ENCODE measurements at regions not wholly inside any gene's neighbourhood (a gene's known extent, or its start where the extent isn't known, plus 50 kb on each side); places are given as distances from the start of the nearest gene placed in this dataset.

DNA sequence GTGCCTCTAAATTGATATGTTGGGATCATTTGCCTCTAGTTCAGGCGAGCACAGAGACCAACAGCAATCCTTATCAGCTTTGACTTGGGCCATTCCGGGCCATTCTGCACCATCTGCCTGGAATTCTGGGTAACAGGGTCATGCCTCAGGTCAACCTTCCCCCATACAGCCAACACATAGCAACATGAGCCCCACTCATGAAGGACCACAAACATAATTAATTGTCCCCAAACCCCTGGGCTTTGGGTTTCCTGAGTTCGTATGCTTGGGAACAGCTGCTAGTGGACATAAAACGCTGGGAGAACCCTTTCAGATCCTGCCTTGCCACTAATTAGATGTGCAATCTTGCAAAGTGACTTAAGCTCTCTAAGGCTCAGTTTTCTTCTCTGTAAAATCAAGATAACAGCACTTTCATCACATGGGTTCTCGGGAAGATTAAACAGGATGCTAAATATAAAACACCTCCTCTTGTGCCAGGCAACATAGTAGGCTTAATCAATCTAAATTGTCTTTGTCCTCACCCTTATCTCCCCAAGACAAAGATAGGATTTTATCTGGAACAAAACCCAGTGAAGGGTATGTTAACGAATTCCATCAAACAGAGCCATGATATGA, 426.5 kb downstream of the CD83 start:
- TF ChIP-seq, protein P1, sequence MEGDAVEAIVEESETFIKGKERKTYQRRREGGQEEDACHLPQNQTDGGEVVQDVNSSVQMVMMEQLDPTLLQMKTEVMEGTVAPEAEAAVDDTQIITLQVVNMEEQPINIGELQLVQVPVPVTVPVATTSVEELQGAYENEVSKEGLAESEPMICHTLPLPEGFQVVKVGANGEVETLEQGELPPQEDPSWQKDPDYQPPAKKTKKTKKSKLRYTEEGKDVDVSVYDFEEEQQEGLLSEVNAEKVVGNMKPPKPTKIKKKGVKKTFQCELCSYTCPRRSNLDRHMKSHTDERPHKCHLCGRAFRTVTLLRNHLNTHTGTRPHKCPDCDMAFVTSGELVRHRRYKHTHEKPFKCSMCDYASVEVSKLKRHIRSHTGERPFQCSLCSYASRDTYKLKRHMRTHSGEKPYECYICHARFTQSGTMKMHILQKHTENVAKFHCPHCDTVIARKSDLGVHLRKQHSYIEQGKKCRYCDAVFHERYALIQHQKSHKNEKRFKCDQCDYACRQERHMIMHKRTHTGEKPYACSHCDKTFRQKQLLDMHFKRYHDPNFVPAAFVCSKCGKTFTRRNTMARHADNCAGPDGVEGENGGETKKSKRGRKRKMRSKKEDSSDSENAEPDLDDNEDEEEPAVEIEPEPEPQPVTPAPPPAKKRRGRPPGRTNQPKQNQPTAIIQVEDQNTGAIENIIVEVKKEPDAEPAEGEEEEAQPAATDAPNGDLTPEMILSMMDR (IDR thresholded peaks at IDR 0.05): no peak
- Histone ChIP-seq H3K4me3 (no peak overlapping the region), H3K27ac (no peak overlapping the region)
- no peak for DNase-seq (ENCODE audit: low spot score)

GRCh38 chr6:14544666-14545065, 427.1 kb downstream of the CD83 start:
- Histone ChIP-seq H3K27ac (no peak overlapping the region), H3K4me3 (no peak overlapping the region)
- DNase-seq (ENCODE audit: low spot score): no peak
- TF ChIP-seq, protein P1 (IDR thresholded peaks at IDR 0.05): no peak

DNA sequence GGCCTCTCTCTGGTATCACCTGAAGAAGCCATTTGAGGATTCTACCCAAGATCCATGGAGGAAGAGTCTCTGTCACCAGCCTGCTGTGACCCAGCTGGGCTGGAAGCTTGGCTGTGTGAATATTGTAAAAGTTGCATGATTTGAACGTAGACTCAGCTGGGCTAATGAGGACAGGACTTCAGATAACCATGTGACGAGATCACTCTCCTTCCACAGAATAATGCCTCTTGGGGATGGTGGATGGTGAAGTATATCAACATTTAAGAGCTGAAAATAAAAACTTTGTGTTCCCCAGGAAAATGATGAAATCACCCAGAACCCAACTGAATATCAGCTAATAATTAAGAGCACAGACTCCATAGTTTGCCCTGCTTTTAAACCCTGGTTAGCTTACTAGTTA, 427.9 kb downstream of the CD83 start:
- Histone ChIP-seq H3K27ac (no peak overlapping the region), H3K4me3 (no peak overlapping the region)
- no peak for DNase-seq (ENCODE audit: low spot score)
- TF ChIP-seq, protein P1 (IDR thresholded peaks at IDR 0.05): no peak

GRCh38 chr6:14546036-14546435, 428.5 kb downstream of the CD83 start:
- TF ChIP-seq, protein P1 (IDR thresholded peaks at IDR 0.05): no peak
- Histone ChIP-seq H3K27ac (no peak overlapping the region), H3K4me3 (no peak overlapping the region)
- no peak for DNase-seq (ENCODE audit: low spot score)

DNA sequence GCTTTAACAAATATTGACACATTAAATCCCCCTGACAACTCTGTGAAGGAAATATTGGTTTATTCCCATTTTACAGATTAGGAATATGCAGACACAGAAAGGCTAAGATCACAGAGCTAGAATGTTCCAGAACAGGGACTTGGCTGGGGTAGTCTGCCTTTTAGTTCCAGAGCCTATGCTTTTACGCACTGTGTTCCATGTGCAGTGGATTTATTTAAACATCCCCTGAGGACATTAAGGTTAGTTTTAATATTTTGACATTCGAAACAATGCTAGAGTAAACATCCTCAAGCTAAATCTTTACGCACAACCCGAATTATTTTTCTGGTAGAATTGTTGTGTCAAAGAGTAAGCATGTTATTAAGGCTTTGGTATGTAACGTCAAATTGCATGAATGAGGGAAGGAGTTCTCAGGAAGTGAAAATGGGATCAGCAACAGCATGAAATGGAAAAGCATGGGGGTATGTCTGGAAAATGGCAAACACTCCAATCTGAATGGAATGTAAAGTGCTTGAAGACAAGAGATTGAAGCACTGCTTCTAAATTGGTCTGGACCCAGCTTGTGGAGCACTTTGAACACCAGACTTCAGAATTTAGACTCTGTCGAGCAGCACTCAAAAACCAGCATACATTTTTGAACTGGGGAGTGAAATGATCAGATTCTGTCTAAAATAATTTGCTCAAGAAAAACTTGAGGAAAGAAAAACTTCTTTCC, 429.9 kb downstream of the CD83 start:
- H3K4me3 ChIP-seq: no peak overlapping the region
- TF ChIP-seq, protein P1 (IDR thresholded peaks at IDR 0.05): no peak
- no peak for DNase-seq (ENCODE audit: low spot score)
- H3K27ac ChIP-seq: no peak overlapping the region

DNA sequence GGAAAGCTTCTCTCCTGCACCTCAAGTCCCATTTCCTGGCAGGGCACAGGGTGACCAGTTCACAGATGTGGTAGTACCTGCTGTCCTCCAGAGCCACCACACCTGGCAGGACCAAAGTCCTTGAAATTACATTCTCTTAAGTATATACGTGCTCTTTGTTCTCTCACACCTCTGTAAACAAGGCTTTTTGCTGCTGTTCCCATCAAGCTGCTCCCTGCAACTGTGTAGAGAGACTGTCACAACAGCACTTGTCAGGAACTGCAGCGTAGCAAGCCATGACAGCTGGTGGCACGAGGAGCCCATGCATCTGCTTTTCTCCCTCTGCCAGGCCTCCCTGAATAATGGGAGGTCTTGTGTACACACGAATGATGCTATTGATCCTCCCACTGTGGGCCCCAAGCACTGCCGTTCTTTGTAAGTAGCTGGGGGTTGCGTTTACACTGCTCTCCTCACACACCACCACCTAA, 431.8 kb downstream of the CD83 start:
- DNase-seq (ENCODE audit: low spot score): no peak
- TF ChIP-seq, protein P1 (IDR thresholded peaks at IDR 0.05): no peak
- no peak overlapping the region for H3K4me3 ChIP-seq
- no peak overlapping the region for H3K27ac ChIP-seq

DNA sequence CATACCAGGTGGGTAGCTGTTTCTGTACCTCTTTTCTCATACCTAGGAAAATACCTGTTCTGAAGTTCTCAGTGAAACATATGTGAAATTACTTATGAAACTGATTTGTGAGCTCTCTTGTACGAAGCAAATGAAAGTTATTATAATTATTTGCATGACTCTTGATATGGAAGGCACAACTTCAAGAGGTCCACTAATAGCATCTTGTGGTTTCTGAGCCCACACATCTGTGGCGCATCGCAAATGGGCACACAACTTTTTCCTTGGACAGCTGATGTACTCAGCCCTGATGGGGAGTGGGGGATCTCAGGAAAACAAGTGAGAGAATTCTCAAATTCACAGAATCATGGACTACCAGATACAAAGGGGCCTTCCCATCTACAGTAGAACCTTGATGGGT, 432.3 kb downstream of the CD83 start:
- Histone ChIP-seq H3K27ac (no peak overlapping the region), H3K4me3 (no peak overlapping the region)
- DNase-seq (ENCODE audit: low spot score): no peak
- TF ChIP-seq, protein P1 (IDR thresholded peaks at IDR 0.05): no peak

Measured in coronary artery (tissue), 2 donors.